Inflammatory macrophage treated with lipopolysaccharide for 4 hours (primary cell): ENCODE measurements at regions not wholly inside any gene's neighbourhood (a gene's known extent, or its start where the extent isn't known, plus 50 kb on each side); places are given as distances from the start of the nearest gene placed in this dataset.
"Not testable (repeated sequence)": the region's sequence is repeated elsewhere in the genome, so short reads cannot be mapped to it uniquely, and the experiment has no call there.

Source experiments
- DNase-seq: peaks from one replicate; pipeline ENCODE4 v3.0.0-alpha.2; 2020

DNA sequence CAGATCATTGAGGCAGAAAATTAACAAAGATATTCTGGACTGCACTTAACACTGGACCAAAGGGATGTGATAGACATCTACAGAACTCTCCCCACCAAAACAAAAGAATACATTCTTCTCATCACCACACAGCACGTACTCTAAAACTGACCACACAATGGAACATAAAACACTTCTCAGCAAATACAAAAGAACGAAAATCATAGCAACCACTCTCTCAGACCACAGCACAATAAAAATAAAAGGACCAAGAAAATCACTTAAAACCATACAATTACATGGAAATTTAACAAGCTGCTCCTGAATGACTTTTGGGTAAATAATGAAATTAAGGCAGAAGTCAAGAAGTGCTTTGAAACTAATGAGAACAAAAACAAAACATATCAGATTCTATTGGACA is 254.0 kb upstream of the STXBP6 start:
- DNase-seq, result no peak

DNA sequence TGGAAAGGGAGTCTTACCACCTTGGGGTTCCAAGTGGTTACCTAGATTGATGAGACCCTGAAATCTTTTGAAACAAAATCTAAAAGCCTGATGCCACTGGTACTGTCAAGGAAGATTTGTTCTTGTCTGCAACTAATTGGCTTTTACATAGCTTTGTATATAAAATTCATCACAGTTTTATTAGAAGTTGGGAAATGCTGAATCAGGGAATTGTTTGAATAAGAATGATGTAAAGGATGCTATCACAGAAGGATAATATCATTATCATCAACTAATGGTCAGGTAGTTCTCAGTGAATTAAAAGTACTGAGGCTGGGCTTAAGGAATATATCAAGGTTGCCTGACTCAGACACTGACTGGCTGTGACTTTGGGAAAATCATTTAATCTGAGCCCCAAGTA is 248.3 kb upstream of the STXBP6 start:
- DNase-seq, result no peak

DNA sequence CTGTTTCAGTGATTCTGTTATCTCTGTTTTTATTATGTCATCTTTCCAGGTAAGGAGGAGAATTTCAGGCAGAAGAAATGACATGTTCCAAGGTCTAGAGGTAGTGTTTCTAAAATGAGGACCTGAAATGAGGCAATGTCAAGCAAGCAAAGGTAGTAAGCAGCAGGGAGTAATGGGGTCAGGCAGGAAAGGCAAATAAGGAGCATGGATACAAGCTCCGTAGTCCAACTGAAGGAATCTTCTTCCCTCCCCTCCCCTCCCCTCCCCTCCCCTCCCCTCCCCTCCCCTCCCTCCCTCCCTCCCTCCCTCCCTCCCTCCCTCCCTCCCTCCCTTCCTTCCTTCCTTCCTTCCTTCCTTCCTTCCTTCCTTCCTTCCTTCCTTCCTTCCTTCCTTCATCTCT is 240.2 kb upstream of the STXBP6 start:
- not testable (repeated sequence) for DNase-seq

DNA sequence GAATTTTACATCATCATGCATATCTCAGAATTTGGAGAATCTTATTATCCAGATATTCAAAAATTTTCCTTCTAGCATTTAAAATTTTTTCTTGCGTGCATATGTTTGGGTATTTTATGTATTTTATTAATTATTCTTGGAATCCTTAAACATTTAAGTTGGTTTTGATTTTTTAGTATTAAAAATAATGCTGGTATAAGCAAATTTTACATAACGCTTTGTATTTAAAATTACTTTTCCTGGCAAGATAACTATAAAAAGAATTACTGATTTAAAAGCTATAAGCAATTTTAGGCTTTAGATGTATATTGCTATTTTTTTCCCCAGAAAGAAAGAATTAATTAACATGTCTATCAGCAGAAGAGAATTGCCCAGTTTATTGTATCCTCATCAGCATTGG is 224.6 kb upstream of the STXBP6 start:
- no peak for DNase-seq

DNA sequence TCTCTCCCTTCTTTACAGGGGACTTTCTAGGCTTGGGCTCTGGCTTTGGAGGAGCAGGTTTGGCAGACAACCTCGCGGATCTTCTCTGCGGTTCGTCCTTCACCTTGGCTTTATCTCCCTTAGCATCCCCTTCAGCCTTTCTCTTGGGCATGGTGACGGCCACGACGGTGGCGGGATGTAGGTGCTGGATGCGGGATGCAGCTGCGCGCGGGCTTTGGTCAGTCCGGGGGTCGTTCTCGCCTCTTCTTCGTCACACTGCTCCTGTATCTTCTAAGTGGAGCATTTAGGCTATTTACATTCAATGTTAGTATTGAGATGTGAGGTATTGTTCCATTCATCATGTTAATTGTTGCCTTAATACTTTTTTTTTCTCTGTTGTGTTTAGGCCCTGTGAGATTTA is 217.2 kb upstream of the STXBP6 start:
- DNase-seq, result no peak

DNA sequence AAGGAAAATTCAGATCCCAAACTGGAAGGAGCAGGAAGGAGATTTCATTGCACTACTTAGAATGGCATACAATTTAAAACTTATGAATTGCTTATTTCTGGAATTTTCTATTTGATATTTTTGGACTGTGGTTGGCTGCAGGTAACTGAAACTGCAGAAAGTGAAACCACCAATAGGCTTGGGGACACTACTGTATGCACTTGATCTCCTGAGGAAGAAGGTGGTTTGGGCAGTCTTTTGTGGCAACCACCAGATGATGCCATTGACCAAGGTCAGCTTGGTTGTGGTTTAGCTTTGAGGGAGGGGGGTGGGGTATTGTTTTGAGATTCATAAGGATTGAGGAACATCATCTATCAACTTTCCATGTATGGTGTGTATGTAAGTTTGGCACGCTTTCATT is 209.5 kb upstream of the STXBP6 start:
- no peak for DNase-seq

DNA sequence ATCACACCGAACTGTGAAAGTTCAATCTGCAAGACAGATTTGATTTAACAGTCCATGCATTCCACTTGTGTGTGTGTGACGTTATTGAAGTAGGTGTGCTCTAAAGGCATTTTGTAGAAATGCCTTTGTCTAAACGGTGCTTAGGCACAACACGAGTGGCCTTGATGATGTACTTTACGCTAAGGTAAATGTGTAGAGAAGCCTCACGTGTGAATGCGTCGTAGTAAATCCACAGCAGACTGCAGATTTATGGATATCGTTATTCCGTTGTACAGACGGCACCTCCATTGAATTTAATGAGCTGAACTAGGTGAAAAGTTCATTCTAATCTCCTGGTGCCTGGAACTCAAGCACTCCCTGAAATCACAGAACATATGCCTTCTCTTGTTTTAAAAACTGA is 202.8 kb upstream of the STXBP6 start:
- DNase-seq, result no peak

DNA sequence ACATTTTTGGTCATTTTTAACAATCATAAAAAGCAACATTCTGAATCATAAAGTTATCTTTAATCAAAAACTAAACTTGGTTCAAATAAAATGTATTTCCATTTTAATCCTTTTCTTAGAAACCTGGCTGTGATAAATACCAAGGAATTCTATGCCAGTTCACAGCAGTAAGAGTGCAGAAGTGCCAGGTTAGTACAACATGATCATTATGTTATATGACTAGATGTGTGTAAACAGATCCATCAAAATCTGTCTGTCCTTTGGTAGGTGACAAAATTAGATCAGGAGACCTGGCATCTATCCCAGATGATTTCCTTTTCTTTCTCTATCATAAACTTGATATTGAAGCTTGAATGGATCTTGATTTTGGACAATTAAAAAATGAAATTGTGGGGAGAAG is 200.6 kb upstream of the STXBP6 start:
- DNase-seq, result no peak

DNA sequence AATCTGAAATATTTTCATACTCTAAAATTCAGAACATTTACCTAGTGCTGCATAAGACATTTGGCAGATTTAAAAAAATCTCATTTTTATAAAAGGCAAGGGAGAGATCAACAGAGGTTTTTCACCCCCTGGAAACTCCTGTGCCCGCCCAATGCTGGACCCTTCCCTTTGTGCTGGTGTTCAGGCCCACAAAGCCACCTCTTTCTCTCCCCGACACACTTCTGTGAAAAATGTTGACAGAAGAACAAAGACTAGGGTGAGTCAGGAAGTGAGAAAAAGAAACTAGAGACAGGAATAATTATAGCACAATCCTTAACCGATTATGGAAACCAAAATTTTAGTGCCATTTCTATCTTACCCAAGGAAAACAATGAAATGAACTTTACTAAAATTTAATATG is 197.7 kb upstream of the STXBP6 start:
- DNase-seq, result no peak

DNA sequence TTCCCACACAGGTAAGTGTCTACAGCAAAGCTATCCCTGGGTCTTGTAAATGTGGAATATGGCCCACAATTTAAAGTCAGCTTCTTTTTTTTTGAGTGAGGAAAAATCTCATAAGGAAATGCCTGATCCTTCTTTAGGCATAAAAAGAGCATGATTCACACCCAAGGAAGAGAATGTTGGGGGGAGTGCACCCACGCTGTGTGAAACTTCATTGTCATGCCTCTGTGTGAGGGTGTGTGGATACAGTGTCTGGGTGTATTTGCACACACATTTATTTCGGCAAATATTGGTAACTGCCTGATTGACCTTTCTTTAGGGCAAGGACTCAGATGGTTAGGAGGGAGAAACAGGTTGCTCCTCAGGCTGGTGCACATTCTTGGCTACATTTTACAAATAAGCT is 196.8 kb upstream of the STXBP6 start:
- DNase-seq, result no peak

DNA sequence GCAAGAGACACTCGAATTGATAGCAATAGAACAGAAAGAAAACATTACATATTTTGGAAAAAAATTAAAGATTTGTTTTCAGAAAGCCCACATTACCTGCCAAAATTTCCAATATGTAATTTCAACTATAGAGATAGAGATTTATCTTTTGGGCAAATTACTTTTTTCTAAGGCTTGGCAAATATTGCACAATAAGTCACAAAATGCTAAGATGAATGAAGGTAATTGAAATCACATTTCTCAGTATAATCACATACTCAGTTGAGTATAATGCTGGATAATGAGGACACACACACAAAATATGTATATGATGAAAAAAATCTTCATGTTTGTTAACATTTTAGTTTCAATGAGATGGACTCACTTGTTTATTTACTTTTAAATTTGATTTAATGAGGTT is 189.2 kb upstream of the STXBP6 start:
- DNase-seq, result no peak

DNA sequence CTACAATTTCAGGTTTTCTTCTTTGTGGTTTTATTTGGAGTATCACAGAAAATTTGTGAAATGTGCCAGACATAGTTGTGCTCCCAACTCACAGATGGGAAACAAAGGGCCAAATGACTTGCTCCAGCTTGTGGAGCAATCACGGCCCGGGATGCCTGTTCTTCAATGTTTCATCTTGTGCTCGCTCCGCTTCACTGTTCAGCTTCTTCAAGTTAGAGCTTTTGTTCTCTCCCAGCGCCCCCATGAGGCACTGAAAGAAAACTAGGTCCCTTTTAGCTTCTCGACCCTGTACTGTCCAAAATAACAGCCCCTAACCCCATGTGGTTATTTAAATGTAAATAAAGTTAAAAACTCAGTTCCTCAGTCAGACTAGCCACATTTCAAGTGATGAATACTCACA is 187.9 kb upstream of the STXBP6 start:
- no peak for DNase-seq

DNA sequence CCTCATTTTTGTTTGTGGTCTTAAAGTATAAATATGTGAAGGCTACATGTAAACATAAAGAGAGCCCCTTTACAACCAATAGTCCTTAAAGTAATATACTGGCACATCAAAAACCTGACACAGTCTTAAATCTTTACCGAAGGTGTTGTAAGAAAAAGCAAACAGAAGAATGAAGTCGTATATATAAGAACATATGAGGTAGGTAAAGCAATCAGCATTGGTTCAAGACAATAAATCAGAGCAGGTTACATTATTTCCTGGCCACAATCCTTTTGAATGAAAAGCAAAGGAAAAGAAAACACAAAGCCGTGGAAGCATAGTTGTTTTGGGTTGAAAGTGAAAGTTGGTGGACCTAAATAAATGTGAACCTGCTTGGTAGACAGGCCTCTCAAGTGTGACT is 183.7 kb upstream of the STXBP6 start:
- DNase-seq, result no peak

DNA sequence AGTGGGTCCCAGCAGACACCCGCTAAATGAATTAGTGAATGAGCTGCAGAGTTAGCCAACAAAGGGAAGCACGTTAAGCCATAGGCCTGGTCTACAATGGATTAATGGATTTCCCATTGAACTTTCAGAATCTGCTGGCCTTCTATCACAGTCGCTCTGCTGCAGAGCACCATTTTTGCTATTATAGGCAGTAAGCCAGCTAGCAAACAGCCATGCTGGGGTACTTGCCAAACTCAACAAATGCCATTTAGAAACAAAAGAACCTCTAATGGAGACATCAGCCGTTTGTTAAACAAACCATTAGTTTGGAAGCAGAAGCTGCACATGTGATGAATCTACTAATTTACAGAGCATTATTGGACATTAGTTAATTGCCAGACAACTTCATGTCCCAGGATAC is 181.1 kb upstream of the STXBP6 start:
- DNase-seq, result no peak

DNA sequence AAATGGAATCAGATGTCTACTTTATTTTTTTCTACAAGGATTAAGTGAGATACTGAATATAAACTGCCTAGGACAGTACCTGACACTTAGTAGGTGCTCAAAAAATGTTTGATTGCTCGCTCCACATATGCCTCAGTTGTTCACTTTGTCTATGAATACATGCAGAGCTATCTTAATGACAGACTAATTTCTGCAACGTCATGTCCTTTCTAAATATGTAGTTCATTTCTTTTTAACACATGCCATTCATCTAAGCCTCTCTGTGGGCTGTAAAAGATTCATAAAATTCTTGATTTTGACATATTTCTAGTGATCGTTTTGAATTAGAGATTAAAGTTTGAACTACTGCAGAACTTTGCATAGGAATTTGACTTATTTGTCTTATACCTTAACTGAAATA is 176.3 kb upstream of the STXBP6 start:
- DNase-seq, result no peak

DNA sequence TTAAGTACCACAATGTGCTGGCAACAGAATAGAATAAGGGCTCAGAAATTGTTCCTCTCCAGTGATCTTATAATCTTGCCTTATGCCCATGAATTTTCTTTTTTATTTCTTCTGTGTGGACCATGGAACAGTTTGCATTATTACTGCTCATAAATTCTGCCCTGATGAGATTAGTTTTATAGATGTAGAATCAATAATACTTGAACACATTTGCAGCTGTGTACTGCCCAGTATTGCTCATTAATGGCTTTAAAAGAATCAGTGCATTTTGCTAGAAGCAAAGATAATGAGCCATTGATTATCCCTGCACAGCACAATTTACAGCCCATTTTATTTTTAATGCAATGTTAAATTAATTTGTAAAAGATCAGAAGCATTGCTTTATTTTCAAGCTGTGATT is 172.3 kb upstream of the STXBP6 start:
- no peak for DNase-seq

DNA sequence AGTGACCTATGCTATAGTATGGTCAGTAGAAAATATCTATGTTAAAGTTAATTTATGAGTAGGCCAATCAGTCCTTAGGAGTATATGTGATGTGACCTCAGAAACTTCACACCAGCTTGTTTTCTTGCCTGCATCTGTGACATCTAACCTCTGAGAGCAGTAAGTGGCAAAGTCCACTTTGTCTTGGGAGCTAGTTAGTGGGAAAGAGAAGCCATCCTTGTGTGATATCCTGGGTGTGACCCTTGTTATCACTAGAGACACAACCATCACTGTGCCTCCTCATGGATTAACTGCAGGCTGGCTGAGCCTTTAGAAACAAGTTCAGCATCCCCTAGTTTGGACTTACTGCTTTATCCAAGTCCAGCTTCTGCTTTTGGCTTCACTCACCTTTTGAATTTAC is 170.6 kb upstream of the STXBP6 start:
- DNase-seq, result no peak

DNA sequence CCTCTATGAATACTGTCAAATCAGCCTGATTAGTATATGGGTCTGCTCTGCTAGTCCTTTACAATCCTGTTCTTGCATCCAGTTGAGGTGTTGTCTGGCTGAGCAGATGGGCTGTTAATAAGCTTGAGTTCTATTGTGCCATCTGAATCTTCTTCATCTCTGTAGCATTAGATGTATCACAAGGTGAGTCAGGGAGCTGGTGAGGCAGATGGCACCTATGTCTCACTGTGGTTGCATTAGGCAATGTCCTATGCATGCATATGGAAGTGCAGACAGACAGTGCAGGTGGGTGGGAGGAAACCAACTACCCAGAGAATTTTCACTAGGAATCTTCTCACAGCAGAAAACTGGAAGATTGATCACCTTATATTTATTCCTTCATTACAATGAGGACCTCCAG is 165.7 kb upstream of the STXBP6 start:
- DNase-seq, result no peak

DNA sequence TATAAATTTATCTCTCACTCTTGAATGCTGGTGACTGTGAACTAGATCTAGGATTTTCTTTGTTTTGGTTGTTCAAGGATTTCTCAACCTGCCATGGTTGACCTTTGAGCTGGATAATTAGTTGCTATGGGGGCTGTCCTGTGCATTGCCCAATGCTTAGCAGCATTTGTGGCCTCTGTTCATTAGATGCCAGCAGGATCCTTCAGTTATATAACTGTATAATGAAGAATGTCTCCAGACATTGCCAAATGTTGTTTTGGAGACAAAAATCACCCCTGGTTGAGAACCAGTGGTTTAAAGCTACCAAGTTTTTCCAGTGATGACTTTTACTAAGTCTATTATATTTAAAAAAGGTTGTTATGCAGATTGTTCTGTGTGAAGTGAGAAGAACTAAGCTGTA is 147.9 kb upstream of the STXBP6 start:
- no peak for DNase-seq

DNA sequence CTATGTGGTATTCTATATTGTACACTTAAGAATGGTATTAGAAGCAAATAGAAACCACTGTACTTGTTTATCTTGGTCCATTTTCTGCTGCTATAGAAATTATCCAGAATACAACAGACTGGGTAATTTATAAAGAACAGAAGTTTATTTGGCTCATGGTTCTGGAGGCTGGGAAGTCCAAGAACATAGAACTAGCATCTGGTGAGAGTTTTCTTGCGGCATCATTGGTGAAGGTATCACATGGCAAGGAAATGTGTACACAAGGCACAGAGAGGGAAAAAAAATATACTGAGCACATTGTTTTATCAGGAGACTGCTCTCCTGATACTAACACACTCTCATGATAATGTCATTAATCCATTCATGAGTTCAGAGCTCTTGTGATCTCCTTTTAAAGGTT is 130.3 kb upstream of the STXBP6 start:
- DNase-seq, result no peak

DNA sequence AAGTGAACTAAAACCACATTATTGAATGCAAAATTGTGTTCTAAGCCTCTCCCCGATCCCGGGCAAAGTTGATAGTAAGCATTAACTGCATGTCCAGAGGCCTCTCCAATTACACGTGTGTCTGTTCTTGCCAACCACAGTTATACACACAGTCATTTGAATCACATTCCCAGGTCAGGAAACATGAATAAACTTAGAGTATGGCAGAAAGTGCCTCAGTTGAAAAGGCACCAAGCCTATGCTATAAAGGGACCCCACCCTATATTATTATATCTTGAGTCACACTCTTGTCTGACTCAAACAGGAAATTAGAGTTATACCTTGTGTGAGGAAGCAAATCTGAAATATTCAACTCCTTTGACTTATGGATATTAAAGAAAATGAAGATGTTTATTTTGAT is 128.3 kb upstream of the STXBP6 start:
- DNase-seq, result no peak

DNA sequence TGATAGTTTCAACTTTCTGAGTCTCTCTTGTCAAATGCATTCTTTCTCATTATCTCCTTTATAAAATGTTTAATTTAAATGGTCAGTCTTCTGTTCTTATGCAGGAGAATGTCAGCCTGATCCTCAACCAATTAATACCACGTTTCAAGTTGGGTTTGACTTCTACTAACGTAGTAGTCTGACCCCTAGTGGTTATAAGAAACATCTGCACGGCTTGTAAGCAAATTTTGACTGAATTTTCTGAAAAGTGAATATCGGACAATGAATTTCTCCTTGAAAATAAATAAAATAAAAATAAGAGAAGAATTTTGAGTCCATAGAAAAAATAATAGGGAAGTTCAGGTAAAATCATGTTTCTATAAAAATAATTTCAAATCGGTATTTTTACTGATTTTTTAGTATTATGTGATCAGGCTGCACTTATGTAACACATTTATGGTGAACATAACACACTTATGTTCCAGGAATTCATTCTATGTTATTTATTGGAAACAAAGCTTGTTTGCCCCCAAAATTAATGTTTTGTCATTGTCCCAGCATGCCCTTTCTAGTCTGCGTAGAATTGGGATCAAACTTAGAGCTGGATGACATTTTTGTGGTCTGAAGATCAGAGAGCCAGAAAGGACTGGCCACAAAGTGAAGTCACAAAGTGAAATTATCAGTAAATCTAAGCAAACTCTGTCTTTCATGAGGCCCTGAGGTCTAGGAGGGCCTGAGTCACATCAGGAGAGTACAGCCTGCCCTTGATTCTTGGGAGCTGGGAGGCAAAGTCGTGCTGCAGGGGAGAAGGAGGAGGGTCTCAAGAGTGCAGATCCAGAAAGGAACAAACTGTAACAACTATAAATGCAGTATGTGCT is 101.2 kb upstream of the STXBP6 start:
- peak; percentile 50 for DNase-seq

DNA sequence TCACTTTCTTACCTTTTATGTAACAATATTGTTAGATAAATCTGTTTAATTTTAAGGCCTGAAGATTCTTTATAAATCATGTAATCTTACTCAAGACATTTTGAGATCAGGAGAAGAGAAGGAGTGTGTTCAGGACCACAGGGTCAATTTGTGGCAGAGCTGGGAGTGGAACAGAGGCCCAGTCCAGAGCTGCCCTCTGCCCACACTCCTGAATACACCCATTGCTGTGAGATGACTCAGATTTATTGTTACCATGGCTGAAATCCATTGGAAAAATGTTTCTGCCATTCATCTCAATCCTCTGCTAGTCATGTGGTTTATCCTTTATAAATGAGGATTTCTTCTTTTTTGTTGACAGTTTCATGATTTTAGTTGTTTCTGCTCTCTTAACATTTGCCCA is 100.5 kb upstream of the STXBP6 start:
- no peak for DNase-seq

DNA sequence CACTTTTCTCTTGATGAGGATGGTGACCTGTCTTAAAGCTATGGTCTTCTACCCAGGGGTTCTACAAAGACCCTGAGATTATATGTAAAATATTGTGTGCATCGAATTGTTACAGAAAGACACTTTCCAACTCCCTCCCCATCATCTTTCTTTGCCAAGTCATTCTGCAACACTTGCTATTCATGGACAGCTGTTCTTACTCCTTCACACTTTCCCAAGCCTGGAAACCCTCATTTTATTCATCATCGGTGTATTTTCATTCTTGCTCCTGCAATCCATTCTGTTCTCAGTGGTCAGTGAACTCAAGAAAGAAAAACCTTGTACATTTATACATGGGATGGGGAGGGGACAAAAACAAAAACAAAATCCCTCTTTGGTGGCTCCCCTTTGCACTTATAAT is 90.5 kb upstream of the STXBP6 start:
- DNase-seq, result no peak

DNA sequence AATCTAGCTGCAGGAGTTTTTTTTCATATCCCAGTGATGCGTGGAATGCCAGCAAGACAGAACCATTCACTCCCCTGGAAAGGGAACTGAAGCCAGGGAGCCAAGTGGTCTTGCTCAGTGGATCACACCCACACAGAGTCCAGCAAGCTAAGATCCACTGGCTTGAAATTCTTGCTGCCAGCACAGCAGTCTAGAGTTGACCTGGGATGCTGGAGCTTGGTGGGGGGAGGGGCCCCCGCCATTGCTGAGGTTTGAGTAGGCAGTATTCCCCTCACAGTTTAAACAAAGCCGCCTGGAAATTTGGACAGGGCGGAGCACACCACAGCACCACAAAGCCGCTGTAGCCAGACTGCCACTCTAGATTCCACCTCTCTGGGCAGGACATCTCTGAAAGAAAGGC is 86.9 kb upstream of the STXBP6 start:
- no peak for DNase-seq

DNA sequence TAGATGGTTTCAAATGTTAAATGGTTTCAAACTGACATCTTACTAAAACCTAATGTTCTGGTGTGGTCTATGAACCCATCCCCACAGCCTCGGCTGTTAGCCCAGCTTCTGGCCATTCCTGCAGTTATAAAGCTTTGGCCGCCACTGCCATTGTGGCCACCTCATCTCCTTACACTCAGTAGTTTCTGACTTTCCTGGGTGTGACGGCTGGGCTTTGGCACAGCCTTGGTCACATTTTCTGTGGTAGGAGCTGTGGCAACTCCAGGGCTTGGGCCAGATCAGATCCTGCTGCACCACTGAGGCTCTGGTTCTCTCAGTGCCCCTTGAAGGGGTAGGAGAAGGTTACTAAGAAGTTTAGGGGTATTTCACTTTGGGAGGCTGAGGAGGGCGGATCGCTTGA is 84.2 kb upstream of the STXBP6 start:
- no peak for DNase-seq
